NCI-H1417 (cell line): ENCODE measurements at regions not wholly inside any gene's neighbourhood (a gene's known extent, or its start where the extent isn't known, plus 50 kb on each side); places are given as distances from the start of the nearest gene placed in this dataset.

ENCODE experiments used
- DNase-seq, 3 experiments: peaks; one replicate each; lab custom pipeline; 2025; lab: John Stamatoyannopoulos, UW

- DNase-seq, result no peak
These were observed 119.2 kb downstream of the VAPA start for GRCh38 chr18:10033016-10033399.

GRCh38 chr18:10035281-10035991 is 121.6 kb downstream of the VAPA start:
- DNase-seq, result peak; percentile 17 to 30 (median 21)

- DNase-seq, result no peak
These were observed 122.7 kb downstream of the VAPA start for GRCh38 chr18:10036479-10036878.

- no peak for DNase-seq
These were observed 123.4 kb downstream of the VAPA start for GRCh38 chr18:10037181-10037580.

GRCh38 chr18:10038268-10038667 is 124.5 kb downstream of the VAPA start:
- no peak for DNase-seq

GRCh38 chr18:10040287-10041011 is 126.6 kb downstream of the VAPA start:
- no peak for DNase-seq

- no peak for DNase-seq
These were observed 127.4 kb downstream of the VAPA start for GRCh38 chr18:10041180-10041579.

GRCh38 chr18:10042492-10042891 is 128.7 kb downstream of the VAPA start:
- no peak for DNase-seq

- DNase-seq, result no peak
These were observed 130.2 kb downstream of the VAPA start for GRCh38 chr18:10044054-10044453.

GRCh38 chr18:10045296-10045891 is 131.6 kb downstream of the VAPA start:
- DNase-seq, result no peak

- no peak for DNase-seq
These were observed 132.5 kb downstream of the VAPA start for GRCh38 chr18:10046178-10046807.

GRCh38 chr18:10047237-10047636 is 133.4 kb downstream of the VAPA start:
- DNase-seq, result no peak

GRCh38 chr18:10049747-10050146 is 135.9 kb downstream of the VAPA start:
- DNase-seq, result no peak

- no peak for DNase-seq
These were observed 137.1 kb downstream of the VAPA start for GRCh38 chr18:10050956-10051355.

- DNase-seq, result peak in 1 of 3 experiments; percentile 17
These were observed 138.2 kb downstream of the VAPA start for GRCh38 chr18:10051877-10052631.

GRCh38 chr18:10052871-10053270 is 139.1 kb downstream of the VAPA start:
- DNase-seq, result no peak

GRCh38 chr18:10053861-10054260 is 140.0 kb downstream of the VAPA start:
- no peak for DNase-seq

- DNase-seq, result no peak
These were observed 140.6 kb downstream of the VAPA start for GRCh38 chr18:10054366-10054765.

GRCh38 chr18:10055125-10055750 is 141.4 kb downstream of the VAPA start:
- no peak for DNase-seq

GRCh38 chr18:10056506-10056905 is 142.7 kb downstream of the VAPA start:
- no peak for DNase-seq

- no peak for DNase-seq
These were observed 143.6 kb downstream of the VAPA start for GRCh38 chr18:10057401-10057893.
